Activated naive CD8-positive, alpha-beta T cell treated with anti-CD3 and anti-CD28 coated beads, Interleukin-2, amount 10 ng/mL, durations not matched to agents 7 days and 5 days (primary cell): ENCODE measurements at regions not wholly inside any gene's neighbourhood (a gene's known extent, or its start where the extent isn't known, plus 50 kb on each side); places are given as distances from the start of the nearest gene placed in this dataset.

ENCODE experiments used
- ATAC-seq: fragments of 150-1000 bp; cut with Tn5 transposase; one replicate; pipeline ENCODE4 v1.10.0; 2021; ENCODE audit warnings: low read depth, moderate library complexity
- POLR2A ChIA-PET: fragments of 350-600 bp; sonication (Branson Sonifier 250); formaldehyde crosslinking; loops from one replicate; lab custom pipeline; 2021; ENCODE audit warnings: antibody characterized with exemption; lab: Charles Lee
- DNase-seq: peaks from one replicate; pipeline ENCODE4 v3.0.0; 2021
- H3K27ac Mint-ChIP-seq: one replicate; pipeline ENCODE4 v1.8.0; 2022; ENCODE audit warnings: mild to moderate bottlenecking, mixed read lengths
- H3K27me3 Mint-ChIP-seq: one replicate; pipeline ENCODE4 v1.8.0; 2022; ENCODE audit warnings: mild to moderate bottlenecking, moderate library complexity, mixed read lengths
- H3K36me3 Mint-ChIP-seq: one replicate; pipeline ENCODE4 v1.8.0; 2021; ENCODE audit warnings: mild to moderate bottlenecking, mixed read lengths
- H3K4me1 Mint-ChIP-seq: one replicate; pipeline ENCODE4 v1.8.0; 2021; ENCODE audit warnings: mixed read lengths
- H3K4me3 Mint-ChIP-seq: one replicate; pipeline ENCODE4 v1.8.0; 2022; ENCODE audit warnings: mild to moderate bottlenecking, moderate library complexity, mixed read lengths
- H3K9me3 Mint-ChIP-seq: one replicate; pipeline ENCODE4 v1.8.0; 2021; ENCODE audit warnings: mixed read lengths

DNA sequence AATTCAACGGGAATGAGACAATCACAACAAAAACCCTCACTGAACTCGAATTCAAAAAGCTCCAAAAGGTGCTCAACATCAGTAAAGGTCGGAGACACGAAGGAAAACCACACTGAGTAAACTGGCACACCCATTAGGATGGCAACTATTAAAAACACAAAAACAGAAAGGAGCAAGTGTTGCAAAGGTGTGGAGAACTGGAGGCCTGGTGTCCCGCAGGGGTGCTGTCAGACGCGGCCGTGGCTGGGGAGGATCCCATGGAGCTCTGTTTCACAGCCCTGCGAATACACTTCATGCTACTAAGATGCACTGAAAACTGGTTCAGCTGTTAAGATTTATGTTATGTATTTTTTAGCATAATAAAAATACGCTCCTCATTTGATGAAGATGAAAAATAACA, 730.6 kb downstream of the GALR1 start:
- Mint-ChIP-seq H3K27ac (no peak overlapping the region), H3K9me3 (peaks cover 9% of the 10 kb centered on the region), H3K36me3 (no peaks in the 10 kb centered on the region), H3K27me3 (peaks cover 1% of the 10 kb centered on the region), H3K4me1 (no peaks in the 10 kb centered on the region), H3K4me3 (no peak overlapping the region)
- POLR2A ChIA-PET: no interaction called here
- DNase-seq (no peak), ATAC-seq (no peak)

DNA sequence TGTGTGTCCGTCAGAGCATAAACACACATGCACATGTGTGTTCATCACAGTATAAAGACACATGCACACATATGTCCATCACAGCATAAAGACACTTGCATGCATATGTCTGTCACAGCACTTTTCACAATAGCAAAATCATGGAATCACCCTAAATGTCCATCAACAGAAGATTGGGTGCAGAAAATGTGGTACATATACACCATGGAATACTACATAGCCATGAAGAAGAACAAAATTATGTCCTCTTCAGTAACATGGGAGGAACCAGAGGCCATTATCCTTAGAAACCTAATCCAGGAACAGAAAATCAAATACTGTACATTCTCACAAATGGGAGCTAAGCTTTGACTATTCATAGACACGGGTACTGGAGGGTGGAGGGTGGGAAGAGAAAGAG, 732.2 kb downstream of the GALR1 start:
- H3K4me3 Mint-ChIP-seq: no peak overlapping the region
- H3K36me3 Mint-ChIP-seq: no peaks in the 10 kb centered on the region
- no peaks in the 10 kb centered on the region for H3K4me1 Mint-ChIP-seq
- no peak for ATAC-seq
- POLR2A ChIA-PET: no interaction called here
- H3K27ac Mint-ChIP-seq: no peak overlapping the region
- H3K27me3 Mint-ChIP-seq: peaks cover under 1% of the 10 kb centered on the region
- peaks cover 9% of the 10 kb centered on the region for H3K9me3 Mint-ChIP-seq
- no peak for DNase-seq

DNA sequence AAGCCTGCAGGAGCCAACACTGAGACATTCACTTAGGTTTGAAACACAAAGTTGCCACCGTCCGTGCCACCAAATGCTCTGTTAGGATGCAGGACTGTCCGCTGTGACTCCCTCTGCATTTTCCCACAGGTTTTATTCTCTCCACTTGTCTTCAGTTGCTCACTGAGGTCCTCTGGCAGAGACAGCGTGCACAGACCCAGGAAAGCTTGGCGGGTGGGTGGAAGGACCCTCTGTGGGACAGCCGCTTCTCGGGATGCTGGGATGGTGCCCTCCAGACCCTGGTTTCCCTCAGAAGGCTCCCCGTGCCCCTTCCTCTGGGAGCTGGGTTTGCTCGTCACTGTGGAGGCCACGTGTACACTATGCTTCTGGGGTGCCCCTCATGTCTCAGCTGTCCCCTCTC, 733.6 kb downstream of the GALR1 start:
- Mint-ChIP-seq H3K36me3 (no peaks in the 10 kb centered on the region), H3K9me3 (peaks cover 6% of the 10 kb centered on the region), H3K27me3 (no peaks in the 10 kb centered on the region), H3K27ac (no peak overlapping the region), H3K4me3 (no peak overlapping the region), H3K4me1 (no peaks in the 10 kb centered on the region)
- DNase-seq: no peak
- ATAC-seq: no peak
- POLR2A ChIA-PET: no interaction called here

DNA sequence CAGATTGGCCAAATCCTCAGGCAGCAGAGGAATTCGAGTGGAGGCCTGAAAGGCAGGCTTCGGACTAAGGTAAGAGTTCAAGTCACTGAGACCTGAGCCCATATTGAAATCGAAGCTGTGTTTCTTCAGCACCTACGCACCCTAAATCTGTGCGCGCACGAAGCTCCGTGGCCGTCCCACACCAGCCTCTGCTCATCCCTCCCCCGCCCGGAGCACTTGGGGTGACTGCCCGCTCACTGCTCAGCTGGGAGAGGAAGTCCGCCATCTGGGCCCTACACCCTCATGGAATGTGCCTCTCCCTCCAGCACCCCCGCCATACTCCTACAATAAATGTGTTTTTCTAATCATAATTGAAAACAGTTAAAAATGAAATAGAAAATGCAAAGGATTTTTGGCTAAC, 734.5 kb downstream of the GALR1 start:
- Mint-ChIP-seq H3K27ac (no peak overlapping the region), H3K9me3 (peaks cover 5% of the 10 kb centered on the region), H3K36me3 (no peaks in the 10 kb centered on the region), H3K4me3 (no peak overlapping the region), H3K27me3 (no peaks in the 10 kb centered on the region), H3K4me1 (no peaks in the 10 kb centered on the region)
- POLR2A ChIA-PET: no interaction called here
- DNase-seq (no peak), ATAC-seq (no peak)

DNA sequence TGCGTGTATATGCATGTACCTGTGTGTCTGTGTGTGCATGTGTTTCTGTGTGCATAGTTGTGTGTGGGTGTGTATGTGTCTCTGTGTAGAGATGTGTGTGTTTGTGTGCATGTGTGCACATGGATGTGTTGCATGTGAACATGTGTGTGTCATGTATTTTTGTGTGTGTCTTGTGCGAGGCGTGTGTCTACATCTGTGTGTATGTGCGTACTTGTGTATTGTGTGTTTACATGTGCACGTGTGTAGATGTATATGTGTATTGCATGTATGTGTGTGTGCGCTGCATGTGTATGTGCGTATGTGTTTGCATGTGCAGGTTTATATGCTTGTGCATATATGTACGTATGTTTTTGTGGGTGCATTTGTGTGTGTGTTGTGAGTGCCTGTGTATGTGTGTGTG, 735.2 kb downstream of the GALR1 start:
- Mint-ChIP-seq H3K36me3 (no peaks in the 10 kb centered on the region), H3K9me3 (peaks cover 5% of the 10 kb centered on the region), H3K4me3 (no peak overlapping the region), H3K27me3 (no peaks in the 10 kb centered on the region), H3K27ac (no peak overlapping the region), H3K4me1 (no peaks in the 10 kb centered on the region)
- POLR2A ChIA-PET: no interaction called here
- DNase-seq (no peak), ATAC-seq (no peak)

DNA sequence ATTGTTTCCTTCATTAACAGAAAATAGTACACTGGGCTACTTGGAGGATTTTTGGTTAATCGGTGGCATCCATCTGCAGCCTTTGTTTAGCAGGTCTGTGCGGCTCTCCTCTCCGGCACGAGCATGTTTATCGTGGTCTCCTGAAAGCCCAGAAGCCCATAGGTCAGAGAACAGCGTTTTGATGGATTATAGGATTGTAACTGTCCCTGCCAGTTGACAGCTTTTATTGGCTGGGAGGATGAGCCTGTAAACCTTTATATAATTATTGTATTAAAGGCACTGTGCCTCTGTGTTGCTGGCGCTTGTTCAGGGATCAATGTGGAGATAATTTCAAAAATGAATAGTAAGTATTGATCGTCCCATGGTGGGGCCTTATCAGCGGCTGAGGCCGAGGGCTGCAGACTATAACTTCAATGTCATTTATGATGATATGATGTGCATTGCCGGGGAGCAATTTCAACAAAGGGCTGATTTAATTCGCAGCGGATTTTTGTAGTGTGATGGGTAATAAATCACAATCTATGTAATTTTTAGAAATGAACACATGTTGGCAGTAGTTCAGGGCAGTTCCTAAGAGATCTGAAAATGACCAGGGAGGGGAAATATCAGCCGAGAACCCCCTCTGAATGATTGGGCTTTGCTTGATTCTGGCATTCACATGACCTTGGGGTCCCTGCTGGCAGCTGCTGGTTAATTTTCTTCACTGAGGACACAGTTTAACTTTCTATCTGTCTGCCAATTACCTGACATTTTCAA, 736.1 kb downstream of the GALR1 start:
- POLR2A ChIA-PET: no interaction called here

DNA sequence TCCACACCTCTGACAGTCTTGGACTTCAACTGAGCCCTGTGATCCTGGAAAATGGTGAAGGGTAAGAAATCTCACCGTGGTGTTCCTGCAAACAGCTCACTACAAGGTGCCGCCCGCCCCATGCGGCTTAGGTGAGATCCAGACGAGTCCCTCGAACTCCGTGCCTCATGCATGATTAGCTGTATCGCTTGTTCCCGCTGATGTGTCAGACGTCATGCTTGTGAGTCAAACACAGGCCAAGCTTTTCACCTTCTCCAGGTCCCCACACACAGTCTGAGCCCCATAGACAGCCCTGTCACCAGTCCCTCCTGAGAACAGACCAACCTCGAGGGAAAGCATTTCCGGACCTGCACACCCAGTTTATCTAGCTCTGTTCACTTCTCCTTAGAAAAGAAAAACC, 740.5 kb downstream of the GALR1 start:
- DNase-seq (no peak), ATAC-seq (no peak)
- Mint-ChIP-seq H3K27me3 (no peaks in the 10 kb centered on the region), H3K9me3 (peaks cover 2% of the 10 kb centered on the region), H3K4me3 (no peak overlapping the region), H3K27ac (no peak overlapping the region), H3K36me3 (no peaks in the 10 kb centered on the region), H3K4me1 (no peaks in the 10 kb centered on the region)
- POLR2A ChIA-PET: no interaction called here

More for the DNA sequence above, 736.1 kb downstream of the GALR1 start:
- no peak overlapping the region for H3K4me3 Mint-ChIP-seq
- H3K27ac Mint-ChIP-seq: no peak overlapping the region
- DNase-seq (no peak), ATAC-seq (no peak)
- H3K9me3 Mint-ChIP-seq: peaks cover 5% of the 10 kb centered on the region
- no peaks in the 10 kb centered on the region for H3K4me1 Mint-ChIP-seq
- H3K36me3 Mint-ChIP-seq: no peaks in the 10 kb centered on the region
- H3K27me3 Mint-ChIP-seq: no peaks in the 10 kb centered on the region

DNA sequence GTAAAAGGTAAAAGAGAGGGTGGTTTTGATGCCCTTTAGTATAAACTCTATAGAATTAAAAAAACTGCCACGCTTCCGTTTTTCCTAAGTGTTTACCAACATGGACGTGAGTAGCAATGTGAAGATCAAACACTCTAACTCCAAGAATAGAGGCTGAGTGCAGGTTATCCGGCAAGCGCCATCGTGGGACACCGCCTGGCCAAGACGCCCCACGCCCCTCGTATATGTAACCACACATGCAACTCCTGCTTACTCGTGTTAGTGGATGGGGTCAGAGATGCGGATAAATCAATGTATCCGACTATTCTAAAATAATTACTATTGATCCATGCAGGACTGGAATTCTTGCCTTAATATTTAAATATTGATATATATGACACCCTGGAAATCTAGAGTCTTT, 741.3 kb downstream of the GALR1 start:
- ATAC-seq: no peak
- no peaks in the 10 kb centered on the region for H3K27me3 Mint-ChIP-seq
- DNase-seq: no peak

DNA sequence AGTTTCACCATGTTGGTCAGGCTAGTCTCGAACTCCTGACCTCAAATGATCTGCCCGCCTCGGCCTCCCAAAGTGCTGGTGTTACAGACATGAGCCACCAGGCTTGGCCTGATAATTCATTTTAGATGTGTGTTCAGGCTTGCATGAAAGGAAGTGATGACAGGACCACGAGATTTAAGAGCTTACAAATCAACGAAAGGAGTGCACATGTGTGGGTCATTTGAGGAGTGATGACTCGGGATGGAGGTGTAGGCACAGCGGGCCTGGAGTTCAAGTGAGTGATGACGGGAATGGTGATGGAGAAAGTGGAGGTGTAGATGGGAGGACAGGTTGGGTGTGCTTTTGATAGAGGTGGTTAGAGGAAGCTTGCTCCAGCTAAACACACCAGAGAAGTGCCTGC, 742.4 kb downstream of the GALR1 start:
- Mint-ChIP-seq H3K4me3 (no peak overlapping the region), H3K9me3 (peaks cover 2% of the 10 kb centered on the region), H3K27ac (no peak overlapping the region), H3K27me3 (no peaks in the 10 kb centered on the region), H3K4me1 (no peaks in the 10 kb centered on the region), H3K36me3 (no peaks in the 10 kb centered on the region)
- ATAC-seq (no peak), DNase-seq (no peak)
- POLR2A ChIA-PET: no interaction called here

More for the DNA sequence above, 741.3 kb downstream of the GALR1 start:
- Mint-ChIP-seq H3K9me3 (peaks cover 2% of the 10 kb centered on the region), H3K36me3 (no peaks in the 10 kb centered on the region), H3K27ac (no peak overlapping the region), H3K4me3 (no peak overlapping the region), H3K4me1 (no peaks in the 10 kb centered on the region)
- POLR2A ChIA-PET: no interaction called here

DNA sequence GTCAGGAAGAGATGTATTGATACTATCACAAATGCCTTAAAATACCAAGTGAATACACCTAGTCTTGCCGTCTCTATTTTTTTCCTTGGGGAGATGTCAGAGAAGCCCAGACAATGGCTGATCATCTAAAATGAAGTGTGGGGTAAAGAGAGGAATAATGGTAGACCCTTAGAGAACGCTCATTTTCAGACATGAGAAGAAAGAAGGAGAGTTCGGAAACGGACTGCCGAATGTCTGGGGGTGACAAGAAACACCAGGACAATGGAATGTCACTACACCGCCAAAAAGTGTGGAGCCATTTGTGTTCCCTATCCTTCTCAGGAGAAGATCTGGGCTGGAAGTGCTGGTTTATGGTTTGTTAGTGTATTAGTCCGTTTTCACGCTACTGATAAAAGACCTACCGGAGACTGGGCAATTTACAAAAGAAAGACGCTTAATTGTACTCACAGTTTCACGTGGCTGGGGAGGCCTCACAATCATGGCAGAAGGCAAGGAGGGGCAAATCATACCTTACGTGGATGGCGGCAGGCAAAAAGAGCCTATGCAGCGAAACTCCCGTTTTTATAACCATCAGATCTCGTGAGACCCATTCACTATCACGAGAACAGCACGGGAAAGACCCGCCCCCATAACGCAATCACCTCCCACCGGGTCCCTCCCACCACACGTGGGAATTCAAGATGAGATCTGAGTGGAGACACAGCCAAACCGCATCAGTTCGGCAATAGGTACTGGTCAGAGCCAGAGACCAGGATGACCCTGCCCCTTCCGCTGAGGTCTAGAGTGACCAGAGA, 743.7 kb downstream of the GALR1 start:
- Mint-ChIP-seq H3K4me1 (no peaks in the 10 kb centered on the region), H3K36me3 (no peaks in the 10 kb centered on the region), H3K27me3 (no peaks in the 10 kb centered on the region), H3K27ac (no peak overlapping the region), H3K9me3 (peaks cover 2% of the 10 kb centered on the region), H3K4me3 (no peak overlapping the region)
- POLR2A ChIA-PET: no interaction called here
- ATAC-seq: no peak
- no peak for DNase-seq

DNA sequence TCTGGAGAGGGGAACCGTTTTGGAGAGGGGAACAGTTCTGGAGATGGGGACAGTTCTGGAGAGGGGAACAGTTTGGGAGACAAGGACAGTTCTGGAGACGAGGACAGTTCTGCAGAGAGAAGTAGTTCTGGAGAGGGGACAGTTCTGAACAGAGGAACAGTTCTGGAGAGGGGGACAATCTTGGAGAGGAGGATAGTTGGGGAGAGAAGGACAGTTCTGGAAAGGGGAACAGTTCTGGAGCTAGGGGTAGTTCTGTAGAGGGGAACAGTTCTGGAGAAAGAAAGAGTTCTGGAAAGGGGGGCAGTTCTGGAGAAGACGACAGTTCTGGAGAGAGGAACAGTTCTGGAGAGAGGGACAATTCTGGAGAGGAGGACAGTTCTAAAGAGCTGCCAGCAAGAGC, 745.9 kb downstream of the GALR1 start:
- no peaks in the 10 kb centered on the region for H3K36me3 Mint-ChIP-seq

DNA sequence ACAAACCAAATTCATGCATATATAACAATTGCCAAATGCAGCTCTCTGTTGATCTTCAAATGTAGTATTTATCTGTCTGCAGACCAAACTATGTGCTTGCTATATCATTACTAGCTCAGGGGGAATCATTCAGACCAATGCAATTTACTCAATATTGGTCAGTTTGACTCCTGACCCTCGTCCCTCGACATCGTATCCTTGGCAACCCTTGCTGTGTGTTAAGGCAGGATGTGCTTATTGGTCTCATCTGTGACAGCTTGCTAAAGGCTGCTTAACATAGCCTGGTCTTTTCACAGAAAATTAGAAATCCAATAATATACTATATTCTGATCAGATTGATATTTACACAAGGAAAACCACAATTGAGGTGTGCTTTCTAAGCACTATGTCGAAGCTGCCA, 747.1 kb downstream of the GALR1 start:
- POLR2A ChIA-PET: no interaction called here
- H3K4me3 Mint-ChIP-seq: no peak overlapping the region

More for the DNA sequence above, 745.9 kb downstream of the GALR1 start:
- POLR2A ChIA-PET: no interaction called here
- H3K4me3 Mint-ChIP-seq: no peak overlapping the region
- H3K9me3 Mint-ChIP-seq: peaks cover 2% of the 10 kb centered on the region
- ATAC-seq: no peak
- H3K27me3 Mint-ChIP-seq: no peaks in the 10 kb centered on the region
- no peak for DNase-seq
- no peaks in the 10 kb centered on the region for H3K4me1 Mint-ChIP-seq
- H3K27ac Mint-ChIP-seq: no peak overlapping the region

DNA sequence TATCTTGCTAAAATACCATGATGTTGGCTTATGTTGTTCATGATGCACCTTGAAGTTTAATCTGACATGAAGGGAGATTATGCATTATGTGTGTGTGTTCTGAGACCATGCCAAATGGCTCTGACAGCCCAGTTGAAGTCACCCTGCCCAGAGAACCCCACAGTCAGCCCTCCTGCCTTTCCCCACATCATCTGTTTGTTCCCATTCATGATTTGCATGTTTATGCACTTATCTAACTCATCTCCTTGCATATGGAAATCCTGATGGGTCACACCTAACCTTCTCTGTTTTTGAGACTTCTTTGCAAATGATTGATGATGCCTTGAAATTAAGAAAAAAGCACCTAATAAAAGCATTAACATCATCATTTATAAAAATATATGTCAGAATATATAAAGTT, 752.2 kb downstream of the GALR1 start:
- POLR2A ChIA-PET: no interaction called here
- peaks cover 4% of the 10 kb centered on the region for H3K27me3 Mint-ChIP-seq
- no peak overlapping the region for H3K4me3 Mint-ChIP-seq
- no peak overlapping the region for H3K27ac Mint-ChIP-seq
- no peak for DNase-seq
- peaks cover 3% of the 10 kb centered on the region for H3K9me3 Mint-ChIP-seq
- H3K4me1 Mint-ChIP-seq: no peaks in the 10 kb centered on the region
- no peak for ATAC-seq
- H3K36me3 Mint-ChIP-seq: no peaks in the 10 kb centered on the region

More for the DNA sequence above, 747.1 kb downstream of the GALR1 start:
- H3K9me3 Mint-ChIP-seq: peaks cover 5% of the 10 kb centered on the region
- no peaks in the 10 kb centered on the region for H3K4me1 Mint-ChIP-seq
- ATAC-seq (no peak), DNase-seq (no peak)
- H3K27me3 Mint-ChIP-seq: no peaks in the 10 kb centered on the region
- H3K36me3 Mint-ChIP-seq: no peaks in the 10 kb centered on the region
- H3K27ac Mint-ChIP-seq: no peak overlapping the region
